ENCODE measurements at regions not wholly inside any gene's neighbourhood (a gene's known extent, or its start where the extent isn't known, plus 50 kb on each side); places are given as distances from the start of the nearest gene placed in this dataset.

DNA sequence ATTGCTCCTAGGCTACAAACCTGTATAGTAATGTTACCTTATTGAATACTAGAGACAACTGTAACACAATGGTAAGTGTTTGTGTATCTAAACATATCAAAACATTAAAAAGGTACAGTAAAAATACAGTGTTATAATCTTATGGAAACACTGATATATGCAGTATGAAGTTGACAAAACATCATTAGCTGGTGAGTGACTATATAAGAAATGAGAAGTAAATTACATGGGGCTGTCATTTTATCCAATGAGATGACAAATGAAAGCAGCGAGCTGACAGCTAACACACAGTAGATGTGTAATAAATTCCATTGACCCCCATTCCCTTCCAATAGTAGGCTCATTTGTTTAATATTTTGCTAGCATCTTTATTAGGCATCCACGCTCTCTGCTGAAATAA lies 198.1 kb upstream of the GHITM start:
- no peak overlapping the region for H3K9ac ChIP-seq (ENCODE audit: low read length)
- H3K27me3 ChIP-seq (ENCODE audit: low read length): no peaks in the 10 kb centered on the region
- TF ChIP-seq EZH2phosphoT487 (conservative IDR thresholded peaks at IDR 0.05; ENCODE audit: low read length): no peak
- TF ChIP-seq, protein P1, sequence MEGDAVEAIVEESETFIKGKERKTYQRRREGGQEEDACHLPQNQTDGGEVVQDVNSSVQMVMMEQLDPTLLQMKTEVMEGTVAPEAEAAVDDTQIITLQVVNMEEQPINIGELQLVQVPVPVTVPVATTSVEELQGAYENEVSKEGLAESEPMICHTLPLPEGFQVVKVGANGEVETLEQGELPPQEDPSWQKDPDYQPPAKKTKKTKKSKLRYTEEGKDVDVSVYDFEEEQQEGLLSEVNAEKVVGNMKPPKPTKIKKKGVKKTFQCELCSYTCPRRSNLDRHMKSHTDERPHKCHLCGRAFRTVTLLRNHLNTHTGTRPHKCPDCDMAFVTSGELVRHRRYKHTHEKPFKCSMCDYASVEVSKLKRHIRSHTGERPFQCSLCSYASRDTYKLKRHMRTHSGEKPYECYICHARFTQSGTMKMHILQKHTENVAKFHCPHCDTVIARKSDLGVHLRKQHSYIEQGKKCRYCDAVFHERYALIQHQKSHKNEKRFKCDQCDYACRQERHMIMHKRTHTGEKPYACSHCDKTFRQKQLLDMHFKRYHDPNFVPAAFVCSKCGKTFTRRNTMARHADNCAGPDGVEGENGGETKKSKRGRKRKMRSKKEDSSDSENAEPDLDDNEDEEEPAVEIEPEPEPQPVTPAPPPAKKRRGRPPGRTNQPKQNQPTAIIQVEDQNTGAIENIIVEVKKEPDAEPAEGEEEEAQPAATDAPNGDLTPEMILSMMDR (IDR thresholded peaks at IDR 0.05; ENCODE audit: insufficient read depth, low read length, poor library complexity, severe bottlenecking): no peak
- no peak overlapping the region for H3K4me3 ChIP-seq (ENCODE audit: insufficient read depth, low read length, poor library complexity, severe bottlenecking)
- H3K9me3 ChIP-seq (ENCODE audit: insufficient read depth, low read length): no peaks in the 10 kb centered on the region
- H3K9me2 ChIP-seq (replicated peaks; ENCODE audit: insufficient read depth, low read length): no peaks in the 10 kb centered on the region
- no peak overlapping the region for H2AFZ ChIP-seq (ENCODE audit: low read depth, low read length, severe bottlenecking)
- no peaks in the 10 kb centered on the region for H4K20me1 ChIP-seq (ENCODE audit: low read depth, low read length)
- H3K79me2 ChIP-seq (ENCODE audit: insufficient read depth, low read length): no peaks in the 10 kb centered on the region
- H3F3A ChIP-seq (ENCODE audit: insufficient read depth): no peaks in the 10 kb centered on the region
- H3K36me3 ChIP-seq (ENCODE audit: low read length): no peaks in the 10 kb centered on the region
- H3K4me2 ChIP-seq (ENCODE audit: low read depth, low read length, poor library complexity, severe bottlenecking): no peak overlapping the region
- H3K27ac ChIP-seq (ENCODE audit: low read depth, low read length): no peak overlapping the region

DNA sequence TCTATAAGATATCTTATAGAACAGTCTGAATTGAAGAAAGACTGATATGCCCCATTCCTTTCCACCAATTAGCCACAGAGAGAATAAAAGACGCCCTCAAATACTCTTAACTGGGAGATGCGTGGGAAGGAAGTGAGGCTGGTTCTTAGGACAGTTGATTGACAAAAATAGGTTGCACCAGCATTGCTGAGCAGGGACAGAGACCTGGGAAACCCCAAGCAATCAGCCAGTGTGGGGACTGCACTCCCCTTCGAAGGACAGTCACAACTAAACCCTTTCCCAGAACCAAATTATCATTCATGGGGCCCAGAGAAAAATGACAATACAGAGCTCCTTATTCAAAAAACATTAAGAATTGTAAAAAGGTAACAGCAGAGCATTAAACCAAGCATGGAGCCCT lies 196.9 kb upstream of the GHITM start:
- no peaks in the 10 kb centered on the region for H3K9me3 ChIP-seq (ENCODE audit: insufficient read depth, low read length)
- no peaks in the 10 kb centered on the region for H3F3A ChIP-seq (ENCODE audit: insufficient read depth)
- no peak overlapping the region for H3K9ac ChIP-seq (ENCODE audit: low read length)
- H3K4me2 ChIP-seq (ENCODE audit: low read depth, low read length, poor library complexity, severe bottlenecking): no peak overlapping the region
- no peak overlapping the region for H2AFZ ChIP-seq (ENCODE audit: low read depth, low read length, severe bottlenecking)
- no peak overlapping the region for H3K27ac ChIP-seq (ENCODE audit: low read depth, low read length)
- H3K36me3 ChIP-seq (ENCODE audit: low read length): no peaks in the 10 kb centered on the region
- H3K27me3 ChIP-seq (ENCODE audit: low read length): no peaks in the 10 kb centered on the region
- H4K20me1 ChIP-seq (ENCODE audit: low read depth, low read length): no peaks in the 10 kb centered on the region
- no peaks in the 10 kb centered on the region for H3K9me2 ChIP-seq (replicated peaks; ENCODE audit: insufficient read depth, low read length)
- TF ChIP-seq, protein P1 (IDR thresholded peaks at IDR 0.05; ENCODE audit: insufficient read depth, low read length, poor library complexity, severe bottlenecking): no peak
- no peak for TF ChIP-seq EZH2phosphoT487 (conservative IDR thresholded peaks at IDR 0.05; ENCODE audit: low read length)
- H3K4me3 ChIP-seq (ENCODE audit: insufficient read depth, low read length, poor library complexity, severe bottlenecking): no peak overlapping the region
- no peaks in the 10 kb centered on the region for H3K79me2 ChIP-seq (ENCODE audit: insufficient read depth, low read length)

DNA sequence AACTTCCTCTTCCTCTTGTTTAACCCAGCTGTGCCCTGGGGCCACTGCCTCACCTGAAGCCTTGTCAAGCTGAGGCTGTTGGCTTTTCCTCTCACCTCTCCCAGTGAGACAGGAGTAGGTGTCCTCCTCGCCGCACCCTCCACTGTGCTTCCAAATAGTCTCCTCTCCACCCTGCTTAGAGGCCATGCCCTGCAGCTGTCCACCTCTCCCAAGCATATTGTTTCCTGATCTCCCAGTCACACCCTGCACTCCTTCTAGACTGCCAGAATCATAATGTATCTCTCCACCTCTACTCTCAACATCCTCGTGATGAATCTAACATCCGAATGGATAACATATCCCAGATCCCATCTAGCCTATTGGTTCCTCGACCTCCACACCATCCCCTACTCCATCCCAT lies 196.3 kb upstream of the GHITM start:
- Histone ChIP-seq H3F3A (ENCODE audit: insufficient read depth) (no peaks in the 10 kb centered on the region), H3K4me2 (ENCODE audit: low read depth, low read length, poor library complexity, severe bottlenecking) (no peak overlapping the region), H3K36me3 (ENCODE audit: low read length) (no peaks in the 10 kb centered on the region), H3K4me3 (ENCODE audit: insufficient read depth, low read length, poor library complexity, severe bottlenecking) (no peak overlapping the region), H3K79me2 (ENCODE audit: insufficient read depth, low read length) (no peaks in the 10 kb centered on the region), H3K9ac (ENCODE audit: low read length) (no peak overlapping the region), H3K27ac (ENCODE audit: low read depth, low read length) (no peak overlapping the region), H2AFZ (ENCODE audit: low read depth, low read length, severe bottlenecking) (no peak overlapping the region), H3K27me3 (ENCODE audit: low read length) (no peaks in the 10 kb centered on the region), H3K9me2 (replicated peaks; ENCODE audit: insufficient read depth, low read length) (no peaks in the 10 kb centered on the region), H4K20me1 (ENCODE audit: low read depth, low read length) (no peaks in the 10 kb centered on the region), H3K9me3 (ENCODE audit: insufficient read depth, low read length) (no peaks in the 10 kb centered on the region)
- TF ChIP-seq, protein P1 (IDR thresholded peaks at IDR 0.05; ENCODE audit: insufficient read depth, low read length, poor library complexity, severe bottlenecking): no peak
- TF ChIP-seq EZH2phosphoT487 (conservative IDR thresholded peaks at IDR 0.05; ENCODE audit: low read length): no peak

DNA sequence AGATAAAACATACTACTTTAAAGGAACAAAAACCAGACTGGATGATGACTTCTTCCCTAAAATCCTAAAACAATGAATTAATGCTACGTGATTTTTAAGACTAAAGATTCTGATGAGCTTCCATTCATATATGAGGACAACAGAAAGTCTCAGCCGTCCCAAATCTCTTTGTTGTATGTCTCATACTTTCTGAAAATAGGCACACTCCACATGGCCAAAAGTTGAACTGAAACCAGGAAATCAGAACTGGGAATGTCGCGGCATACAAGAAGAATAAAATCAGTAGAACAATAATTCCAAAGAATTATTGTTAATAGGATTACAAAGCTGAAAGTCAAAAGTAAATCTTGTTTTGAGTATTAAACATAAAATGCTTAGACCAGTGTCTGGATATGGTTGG lies 195.4 kb upstream of the GHITM start:
- no peak overlapping the region for H3K9ac ChIP-seq (ENCODE audit: low read length)
- H3K9me2 ChIP-seq (replicated peaks; ENCODE audit: insufficient read depth, low read length): no peaks in the 10 kb centered on the region
- no peaks in the 10 kb centered on the region for H3K36me3 ChIP-seq (ENCODE audit: low read length)
- H2AFZ ChIP-seq (ENCODE audit: low read depth, low read length, severe bottlenecking): no peak overlapping the region
- H3K79me2 ChIP-seq (ENCODE audit: insufficient read depth, low read length): no peaks in the 10 kb centered on the region
- TF ChIP-seq, protein P1 (IDR thresholded peaks at IDR 0.05; ENCODE audit: insufficient read depth, low read length, poor library complexity, severe bottlenecking): no peak
- no peak overlapping the region for H3K4me2 ChIP-seq (ENCODE audit: low read depth, low read length, poor library complexity, severe bottlenecking)
- no peaks in the 10 kb centered on the region for H3K27me3 ChIP-seq (ENCODE audit: low read length)
- H3F3A ChIP-seq (ENCODE audit: insufficient read depth): no peaks in the 10 kb centered on the region
- no peaks in the 10 kb centered on the region for H3K9me3 ChIP-seq (ENCODE audit: insufficient read depth, low read length)
- no peak overlapping the region for H3K27ac ChIP-seq (ENCODE audit: low read depth, low read length)
- no peaks in the 10 kb centered on the region for H4K20me1 ChIP-seq (ENCODE audit: low read depth, low read length)
- no peak overlapping the region for H3K4me3 ChIP-seq (ENCODE audit: insufficient read depth, low read length, poor library complexity, severe bottlenecking)

All from SU-DHL-6 (cell line).